T-helper 2 cell treated with Interferon-gamma antibody and Interleukin-4, amounts not matched to agents 5 μg/mL and 100 μg/mL, for 36 hours (primary cell): ENCODE measurements at regions not wholly inside any gene's neighbourhood (a gene's known extent, or its start where the extent isn't known, plus 50 kb on each side); places are given as distances from the start of the nearest gene placed in this dataset.

Experiments used
- DNase-seq: peaks from one replicate; pipeline ENCODE4 v3.0.0; 2021; ENCODE audit warnings: low spot score
- H3K27ac Mint-ChIP-seq: one replicate; pipeline ENCODE4 v1.8.0; 2021; ENCODE audit warnings: mild to moderate bottlenecking, mixed read lengths
- H3K27me3 Mint-ChIP-seq: one replicate; pipeline ENCODE4 v1.8.0; 2021; ENCODE audit warnings: low read depth, mixed read lengths
- H3K36me3 Mint-ChIP-seq: one replicate; pipeline ENCODE4 v1.8.0; 2021; ENCODE audit warnings: low read depth, mixed read lengths
- H3K4me1 Mint-ChIP-seq: one replicate; pipeline ENCODE4 v1.8.0; 2021; ENCODE audit warnings: low read depth, mixed read lengths
- H3K4me3 Mint-ChIP-seq: one replicate; pipeline ENCODE4 v1.8.0; 2022; ENCODE audit warnings: mild to moderate bottlenecking, moderate library complexity, mixed read lengths
- H3K9me3 Mint-ChIP-seq: one replicate; pipeline ENCODE4 v1.8.0; 2021; ENCODE audit warnings: mixed read lengths

DNA sequence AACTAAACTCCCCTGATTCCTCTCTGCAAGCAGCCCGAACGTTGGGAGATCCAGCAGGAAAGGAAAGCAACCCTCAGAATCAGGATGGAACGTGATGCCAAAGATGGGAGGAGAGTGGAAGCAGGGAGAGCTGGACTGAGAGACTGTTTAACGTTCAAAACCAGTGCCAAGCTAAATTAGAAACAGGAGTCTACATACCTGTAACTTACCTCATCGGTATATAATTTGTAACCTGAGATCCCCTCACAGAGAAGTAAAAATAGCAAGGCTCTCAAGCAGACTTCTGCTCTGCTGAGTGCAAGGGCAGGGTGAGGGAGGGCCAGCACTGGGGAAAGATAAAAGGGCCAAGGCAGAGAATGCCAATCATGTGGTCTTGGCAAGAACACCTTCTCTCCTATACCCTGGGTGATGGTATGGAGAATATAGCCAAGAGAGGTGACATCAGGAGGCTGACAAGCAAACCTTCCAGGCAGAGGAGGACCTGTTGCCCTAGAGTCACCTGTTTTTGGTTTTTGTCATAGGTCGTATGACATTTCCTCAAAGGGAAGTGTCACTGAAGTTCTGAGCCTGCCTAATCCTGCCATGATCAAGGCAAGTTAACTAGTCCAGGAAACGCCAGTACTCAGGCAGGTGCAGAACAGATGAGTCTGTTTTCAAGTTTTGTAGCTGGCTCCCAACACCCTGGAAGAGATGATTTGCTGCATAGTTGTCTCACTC is 472.0 kb downstream of the NFIB start:
- H3K4me3 Mint-ChIP-seq, result no peak overlapping the region
- no peaks in the 10 kb centered on the region for H3K36me3 Mint-ChIP-seq
- H3K4me1 Mint-ChIP-seq, result no peaks in the 10 kb centered on the region
- H3K27me3 Mint-ChIP-seq, result no peaks in the 10 kb centered on the region
- no peak overlapping the region for H3K27ac Mint-ChIP-seq
- peaks cover 20% of the 10 kb centered on the region for H3K9me3 Mint-ChIP-seq
- no peak for DNase-seq

DNA sequence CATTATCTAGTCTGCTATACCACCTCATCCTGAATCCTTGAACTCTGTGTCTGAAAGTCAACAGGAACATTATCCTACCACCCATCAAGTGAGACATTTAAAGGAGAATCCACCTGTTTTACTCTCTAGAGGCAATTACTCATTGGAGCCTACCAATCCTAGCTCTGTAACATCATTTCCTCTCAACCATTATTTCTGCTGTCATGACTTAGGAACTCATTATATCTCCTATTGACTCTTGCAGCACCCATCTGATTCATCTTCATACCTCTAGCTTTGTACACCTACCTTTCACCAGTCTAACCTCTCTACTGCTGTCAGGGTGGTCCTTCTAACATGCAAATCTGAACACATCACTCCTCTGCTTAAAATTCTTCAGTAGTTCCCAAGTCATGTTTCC is 481.5 kb downstream of the NFIB start:
- H3K27ac Mint-ChIP-seq, result no peak overlapping the region
- H3K9me3 Mint-ChIP-seq, result peaks cover 27% of the 10 kb centered on the region
- no peak overlapping the region for H3K4me3 Mint-ChIP-seq
- no peaks in the 10 kb centered on the region for H3K4me1 Mint-ChIP-seq
- no peaks in the 10 kb centered on the region for H3K27me3 Mint-ChIP-seq
- H3K36me3 Mint-ChIP-seq, result no peaks in the 10 kb centered on the region
- DNase-seq, result no peak

DNA sequence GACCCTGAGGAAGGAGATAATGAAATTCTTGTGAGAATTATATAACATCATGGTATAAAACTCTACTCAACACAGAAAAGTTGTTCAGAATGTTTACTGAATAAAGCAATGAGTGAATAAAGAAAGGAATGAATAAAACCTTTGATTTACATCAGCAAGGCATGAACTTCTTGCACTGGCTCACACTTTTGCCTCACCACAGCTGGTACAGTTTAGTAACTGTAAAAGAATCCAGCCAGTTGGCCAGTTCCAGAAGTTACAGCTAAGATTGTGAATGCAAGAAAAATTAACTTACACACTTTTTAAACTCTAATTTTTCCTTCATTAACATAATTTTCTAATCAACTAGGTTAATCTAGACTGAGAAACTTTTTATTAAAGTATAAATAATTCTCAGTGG is 490.9 kb downstream of the NFIB start:
- no peak for DNase-seq
- Mint-ChIP-seq H3K9me3 (peaks cover 10% of the 10 kb centered on the region), H3K27ac (no peak overlapping the region), H3K4me3 (no peak overlapping the region), H3K36me3 (no peaks in the 10 kb centered on the region), H3K4me1 (no peaks in the 10 kb centered on the region), H3K27me3 (no peaks in the 10 kb centered on the region)

DNA sequence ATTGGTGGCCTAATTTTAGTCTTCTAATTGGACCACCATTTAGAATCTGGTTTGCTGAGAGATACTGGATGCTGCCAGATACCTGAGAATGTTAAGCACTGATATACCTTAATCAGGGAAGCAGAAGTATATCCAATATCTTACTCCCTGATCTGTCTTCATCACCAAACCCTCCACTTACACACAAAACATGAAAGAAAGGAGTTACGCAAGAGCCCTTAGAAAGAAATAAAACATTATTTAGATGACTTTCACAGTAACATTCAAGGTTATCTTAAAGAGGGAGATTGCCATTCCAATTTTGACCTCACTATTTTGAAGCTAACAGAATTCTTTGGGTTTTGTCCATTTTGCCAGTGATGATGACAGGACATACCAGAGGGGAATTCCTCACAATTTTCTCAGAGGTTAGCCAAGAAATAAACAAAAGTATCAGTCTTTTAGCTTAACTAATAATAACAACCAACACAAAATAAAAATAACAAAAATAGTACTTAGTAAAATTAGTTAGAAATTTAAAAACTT is 496.1 kb downstream of the NFIB start:
- no peak for DNase-seq
- peaks cover 23% of the 10 kb centered on the region for H3K9me3 Mint-ChIP-seq
- H3K27ac Mint-ChIP-seq, result no peak overlapping the region
- H3K27me3 Mint-ChIP-seq, result no peaks in the 10 kb centered on the region
- H3K4me3 Mint-ChIP-seq, result no peak overlapping the region
- no peaks in the 10 kb centered on the region for H3K36me3 Mint-ChIP-seq
- H3K4me1 Mint-ChIP-seq, result no peaks in the 10 kb centered on the region

DNA sequence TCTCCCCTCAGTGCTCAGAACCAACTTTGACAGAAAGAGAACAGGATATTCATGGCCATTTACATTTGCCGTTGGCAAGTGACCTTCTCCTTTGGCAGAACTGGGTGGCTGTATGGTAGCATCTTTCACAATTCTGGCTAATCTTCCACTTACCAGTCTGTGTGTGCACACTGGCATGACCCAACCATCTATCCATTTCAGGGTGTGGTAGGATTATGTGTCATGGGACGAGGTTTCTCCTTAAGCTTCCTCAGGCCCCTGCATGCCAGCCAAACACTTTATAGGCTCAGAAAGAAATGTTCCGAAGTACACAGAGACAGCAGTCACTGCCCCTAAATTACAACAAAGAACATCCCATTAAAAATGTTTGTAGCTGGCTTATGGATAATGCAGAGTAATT is 497.1 kb downstream of the NFIB start:
- no peaks in the 10 kb centered on the region for H3K36me3 Mint-ChIP-seq
- no peak for DNase-seq
- H3K27me3 Mint-ChIP-seq, result no peaks in the 10 kb centered on the region
- H3K4me1 Mint-ChIP-seq, result no peaks in the 10 kb centered on the region
- no peak overlapping the region for H3K4me3 Mint-ChIP-seq
- H3K27ac Mint-ChIP-seq, result no peak overlapping the region
- H3K9me3 Mint-ChIP-seq, result peaks cover 23% of the 10 kb centered on the region

DNA sequence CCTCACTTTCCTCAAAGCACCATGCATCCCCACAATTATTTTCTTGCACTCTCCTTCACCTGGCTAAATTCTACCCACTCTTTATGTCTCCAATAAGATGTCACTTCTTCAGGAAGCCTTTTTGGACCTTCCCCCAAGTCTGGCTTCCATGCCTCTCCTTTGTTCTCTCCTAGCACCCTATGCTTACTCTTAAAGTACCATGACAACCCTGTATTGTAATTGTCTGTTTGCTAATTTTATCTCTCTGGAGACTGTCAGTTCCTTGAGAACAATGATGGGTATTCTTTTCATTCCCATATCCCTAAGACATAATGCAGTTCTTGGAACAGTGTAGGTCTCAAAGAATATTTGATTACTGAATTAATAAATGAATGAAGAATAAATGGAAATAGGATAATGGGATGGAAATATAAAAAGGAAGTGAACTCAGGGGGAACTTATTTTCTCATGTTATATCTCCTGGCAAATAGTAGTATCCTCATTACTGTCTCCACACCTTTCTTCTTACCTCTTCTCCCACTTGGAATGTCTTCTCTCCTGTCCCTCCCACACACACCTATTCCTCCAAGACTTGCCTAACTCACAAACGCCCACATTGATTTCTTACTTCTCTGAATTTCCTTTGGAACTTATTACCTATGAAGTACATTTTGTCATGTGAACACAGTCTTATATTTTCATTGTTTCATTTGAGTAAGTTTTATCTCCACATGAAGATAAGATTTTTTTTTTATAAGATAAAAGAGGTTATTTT is 499.1 kb downstream of the NFIB start:
- no peak overlapping the region for H3K27ac Mint-ChIP-seq
- no peaks in the 10 kb centered on the region for H3K27me3 Mint-ChIP-seq
- H3K4me1 Mint-ChIP-seq, result no peaks in the 10 kb centered on the region
- no peak for DNase-seq
- H3K9me3 Mint-ChIP-seq, result peaks cover 19% of the 10 kb centered on the region
- H3K4me3 Mint-ChIP-seq, result no peak overlapping the region
- H3K36me3 Mint-ChIP-seq, result no peaks in the 10 kb centered on the region

DNA sequence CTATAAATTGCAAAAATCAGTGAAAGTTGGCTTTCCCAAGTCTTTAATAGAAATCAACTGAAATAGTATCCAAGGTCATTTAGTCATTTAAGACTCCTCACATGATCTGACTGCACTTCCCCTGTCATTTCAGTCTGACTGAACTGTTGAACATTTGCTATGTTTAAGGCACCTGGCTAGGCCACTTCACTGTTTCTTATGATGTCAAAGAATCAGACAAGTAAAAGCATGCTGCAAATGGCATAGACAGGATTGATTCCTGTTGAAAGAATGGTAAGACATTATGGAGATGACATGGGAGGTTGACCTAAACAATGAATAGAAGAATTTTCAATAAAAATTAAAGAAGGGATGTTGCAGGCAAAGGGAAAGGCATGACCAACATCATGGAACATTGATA is 502.1 kb downstream of the NFIB start:
- Mint-ChIP-seq H3K4me3 (no peak overlapping the region), H3K4me1 (no peaks in the 10 kb centered on the region), H3K9me3 (peaks cover 24% of the 10 kb centered on the region), H3K36me3 (no peaks in the 10 kb centered on the region), H3K27me3 (no peaks in the 10 kb centered on the region), H3K27ac (no peak overlapping the region)
- DNase-seq, result no peak

DNA sequence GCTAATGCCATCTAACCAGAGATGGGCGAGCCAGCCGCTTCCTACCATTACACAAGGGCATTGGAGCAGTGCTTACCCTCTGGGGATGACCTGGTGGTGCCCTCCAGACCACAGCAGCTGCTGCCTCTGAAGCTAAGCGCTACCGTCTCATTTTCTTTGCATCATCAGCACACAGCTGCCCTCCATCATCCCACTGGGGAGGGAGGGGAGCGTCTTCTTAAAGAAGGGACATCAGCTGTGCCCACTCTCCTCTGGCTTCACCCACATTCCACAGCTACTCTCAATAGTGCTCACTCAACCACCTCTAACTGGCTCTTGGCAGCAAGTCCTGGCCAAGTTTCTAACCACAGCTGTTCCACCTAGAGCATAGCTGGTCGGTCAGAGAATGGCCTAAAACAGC is 503.4 kb downstream of the NFIB start:
- Mint-ChIP-seq H3K4me1 (no peaks in the 10 kb centered on the region), H3K4me3 (no peak overlapping the region), H3K27me3 (no peaks in the 10 kb centered on the region), H3K9me3 (peaks cover 26% of the 10 kb centered on the region), H3K27ac (no peak overlapping the region), H3K36me3 (no peaks in the 10 kb centered on the region)
- DNase-seq, result no peak

DNA sequence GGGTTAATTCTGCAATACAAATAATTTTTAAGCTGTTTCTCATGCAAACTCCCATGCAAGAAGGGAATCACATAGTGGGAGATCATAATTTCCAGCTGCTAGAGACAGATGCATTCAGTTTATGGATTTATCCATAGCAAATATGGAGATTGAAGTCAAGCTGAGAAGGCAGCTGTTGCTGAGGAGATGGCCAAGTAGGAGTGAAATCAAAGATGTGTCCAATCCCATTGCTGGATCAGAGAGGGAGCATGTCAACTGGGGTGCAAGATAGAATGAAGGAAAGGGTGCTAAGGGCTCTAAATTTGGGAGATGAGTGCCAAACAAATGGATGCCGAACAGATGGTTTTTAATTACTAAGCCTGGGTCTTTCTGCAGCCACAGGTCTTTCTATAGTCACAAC is 504.5 kb downstream of the NFIB start:
- Mint-ChIP-seq H3K36me3 (no peaks in the 10 kb centered on the region), H3K27me3 (no peaks in the 10 kb centered on the region), H3K9me3 (peaks cover 26% of the 10 kb centered on the region), H3K4me3 (no peak overlapping the region), H3K27ac (no peak overlapping the region), H3K4me1 (no peaks in the 10 kb centered on the region)
- no peak for DNase-seq

DNA sequence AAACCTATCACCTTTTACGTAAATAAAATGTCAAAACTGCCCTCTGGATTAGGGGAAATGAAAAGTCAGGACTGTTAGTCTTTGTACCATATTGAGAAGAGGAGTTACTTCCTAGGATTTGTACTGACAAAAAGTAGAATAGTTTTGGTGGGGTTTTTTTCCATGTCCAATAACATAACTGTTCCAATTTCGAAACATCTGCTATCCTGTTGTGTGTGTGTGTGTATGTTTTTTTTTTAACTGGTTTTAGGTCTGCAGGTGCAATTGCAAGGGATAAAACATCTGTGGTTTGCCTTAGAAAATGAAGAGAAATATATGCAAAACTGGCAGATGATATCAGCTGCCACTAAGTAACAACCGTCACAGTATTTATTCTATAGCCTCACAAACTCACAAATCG is 506.8 kb downstream of the NFIB start:
- Mint-ChIP-seq H3K36me3 (no peaks in the 10 kb centered on the region), H3K4me3 (no peak overlapping the region), H3K27me3 (no peaks in the 10 kb centered on the region), H3K27ac (no peak overlapping the region), H3K9me3 (peaks cover 22% of the 10 kb centered on the region), H3K4me1 (no peaks in the 10 kb centered on the region)
- no peak for DNase-seq

DNA sequence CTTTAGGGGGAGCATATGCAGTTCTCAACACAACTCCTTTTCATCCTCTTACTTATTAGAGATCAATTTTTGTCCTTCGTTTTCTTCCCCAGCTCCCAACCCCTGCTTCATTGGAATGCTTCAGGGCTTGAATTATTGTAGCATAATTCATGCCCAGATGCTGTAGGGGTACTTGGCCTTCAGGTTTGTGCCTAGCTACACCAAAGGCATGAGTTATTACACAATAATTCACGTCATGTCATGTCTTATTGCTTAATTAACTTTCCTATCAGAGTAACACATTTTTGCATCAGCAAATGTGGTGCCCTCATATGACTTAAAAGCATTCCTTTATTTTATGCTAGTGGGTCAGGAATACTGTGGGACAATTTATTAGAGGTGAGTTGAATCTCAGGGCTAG is 507.2 kb downstream of the NFIB start:
- no peaks in the 10 kb centered on the region for H3K4me1 Mint-ChIP-seq
- H3K9me3 Mint-ChIP-seq, result peaks cover 22% of the 10 kb centered on the region
- DNase-seq, result no peak
- no peaks in the 10 kb centered on the region for H3K27me3 Mint-ChIP-seq
- H3K27ac Mint-ChIP-seq, result no peak overlapping the region
- no peak overlapping the region for H3K4me3 Mint-ChIP-seq
- no peaks in the 10 kb centered on the region for H3K36me3 Mint-ChIP-seq

DNA sequence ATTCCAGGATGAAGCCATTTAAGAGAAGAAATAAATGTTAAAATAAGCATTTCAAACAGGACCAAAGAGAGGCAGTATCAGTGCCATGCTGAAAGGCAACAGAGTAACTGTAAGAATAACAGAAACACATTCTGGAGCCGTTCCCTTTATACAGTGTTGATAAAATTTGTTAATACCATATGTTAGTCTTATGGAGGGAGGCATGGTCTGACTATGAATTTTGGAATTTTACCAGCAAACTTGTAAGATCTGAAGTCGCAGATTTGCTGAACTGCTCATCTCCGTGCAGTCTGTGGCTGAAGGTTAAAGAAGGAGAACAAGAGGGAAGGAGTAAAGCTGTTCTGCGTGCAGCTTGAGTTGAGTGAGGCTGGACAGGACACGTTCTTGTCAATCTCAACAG is 508.4 kb downstream of the NFIB start:
- H3K27ac Mint-ChIP-seq, result no peak overlapping the region
- no peaks in the 10 kb centered on the region for H3K36me3 Mint-ChIP-seq
- no peaks in the 10 kb centered on the region for H3K4me1 Mint-ChIP-seq
- H3K27me3 Mint-ChIP-seq, result no peaks in the 10 kb centered on the region
- no peak for DNase-seq
- H3K4me3 Mint-ChIP-seq, result no peak overlapping the region
- H3K9me3 Mint-ChIP-seq, result peaks cover 18% of the 10 kb centered on the region

DNA sequence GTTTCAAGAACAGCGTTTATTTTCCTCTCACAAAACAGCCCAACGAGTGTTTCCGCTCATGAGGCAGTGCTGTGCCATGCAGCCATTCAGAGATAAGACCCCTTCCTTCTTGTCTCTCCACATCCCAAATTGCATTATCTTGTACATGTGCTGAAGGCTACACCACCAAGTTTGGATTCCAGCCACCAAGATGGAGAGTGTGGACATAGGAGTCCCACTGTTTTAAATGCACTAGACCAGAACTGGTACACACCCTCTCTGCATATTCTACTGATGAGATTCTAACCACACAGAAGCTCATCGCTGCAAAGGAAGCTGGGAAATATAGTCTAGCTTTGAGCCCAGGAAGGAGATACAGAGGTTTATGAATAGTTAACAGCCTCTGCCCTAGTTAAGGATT is 509.4 kb downstream of the NFIB start:
- no peaks in the 10 kb centered on the region for H3K27me3 Mint-ChIP-seq
- no peaks in the 10 kb centered on the region for H3K36me3 Mint-ChIP-seq
- H3K4me1 Mint-ChIP-seq, result no peaks in the 10 kb centered on the region
- DNase-seq, result no peak
- no peak overlapping the region for H3K27ac Mint-ChIP-seq
- no peak overlapping the region for H3K4me3 Mint-ChIP-seq
- H3K9me3 Mint-ChIP-seq, result peaks cover 16% of the 10 kb centered on the region

DNA sequence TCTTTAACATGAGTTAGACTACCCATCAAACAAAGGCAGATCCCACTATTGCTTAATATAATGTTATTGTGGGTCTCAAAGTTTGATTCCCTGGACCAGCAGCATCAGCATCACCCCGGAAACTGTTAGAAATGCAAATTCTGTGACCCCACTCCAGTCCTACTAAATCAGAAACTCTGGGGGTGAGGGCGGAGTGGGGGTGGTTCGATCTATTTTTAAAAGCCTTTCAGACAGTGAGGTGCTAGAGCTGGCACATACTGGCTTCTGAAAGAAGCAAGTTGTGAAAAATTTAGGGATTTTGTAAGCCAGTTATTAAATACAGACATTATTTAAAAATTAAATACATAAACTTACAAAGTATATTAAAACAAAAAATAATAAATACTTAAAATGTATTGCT is 513.2 kb downstream of the NFIB start:
- Mint-ChIP-seq H3K36me3 (no peaks in the 10 kb centered on the region), H3K9me3 (peaks cover 16% of the 10 kb centered on the region), H3K4me1 (no peaks in the 10 kb centered on the region), H3K27me3 (no peaks in the 10 kb centered on the region), H3K4me3 (no peak overlapping the region), H3K27ac (no peak overlapping the region)
- no peak for DNase-seq
